Activated B cell treated with CpG ODN at 0.5 μM for 24 hours (primary cell): ENCODE measurements at regions not wholly inside any gene's neighbourhood (a gene's known extent, or its start where the extent isn't known, plus 50 kb on each side); places are given as distances from the start of the nearest gene placed in this dataset.

Experiments used
- ATAC-seq: fragments of 200-7000 bp; cut with Tn5 transposase; one replicate; pipeline ENCODE4 v1.10.0; 2021; ENCODE audit warnings: low read depth, mild to moderate bottlenecking, moderate library complexity
- CTCF ChIA-PET: fragments of 350-600 bp; sonication (Branson Sonifier 250); formaldehyde crosslinking; loops from one replicate; lab custom pipeline; 2021; ENCODE audit warnings: antibody characterized with exemption; lab: Charles Lee
- POLR2A ChIA-PET: fragments of 350-600 bp; sonication (Branson Sonifier 250); formaldehyde crosslinking; loops from one replicate; lab custom pipeline; 2021; ENCODE audit warnings: antibody characterized with exemption; lab: Charles Lee
- DNase-seq: peaks from one replicate; pipeline ENCODE4 v3.0.0; 2022
- H3K27ac Mint-ChIP-seq: one replicate; pipeline ENCODE4 v1.8.0; 2020; ENCODE audit warnings: mixed read lengths
- H3K27me3 Mint-ChIP-seq: one replicate; pipeline ENCODE4 v1.8.0; 2021; ENCODE audit warnings: mixed read lengths
- H3K36me3 Mint-ChIP-seq: one replicate; pipeline ENCODE4 v1.8.0; 2021; ENCODE audit warnings: low read depth, mixed read lengths
- H3K4me1 Mint-ChIP-seq: one replicate; pipeline ENCODE4 v1.8.0; 2021; ENCODE audit warnings: mixed read lengths
- H3K4me3 Mint-ChIP-seq: one replicate; pipeline ENCODE4 v1.8.0; 2020; ENCODE audit warnings: mild to moderate bottlenecking, mixed read lengths
- H3K9me3 Mint-ChIP-seq: one replicate; pipeline ENCODE4 v1.8.0; 2020; ENCODE audit warnings: mixed read lengths
- CTCF ChIP-seq: fragments of 200-600 bp; IDR thresholded peaks from one replicate; pipeline ENCODE4 v1.8.0; 2022; ENCODE audit warnings: antibody characterized with exemption, mild to moderate bottlenecking
- intact Hi-C: fragments of 100-400 bp; cut with micrococcal nuclease; formaldehyde crosslinking; loops from one replicate; pipeline ENCODE4 v1.15.1; 2024

DNA sequence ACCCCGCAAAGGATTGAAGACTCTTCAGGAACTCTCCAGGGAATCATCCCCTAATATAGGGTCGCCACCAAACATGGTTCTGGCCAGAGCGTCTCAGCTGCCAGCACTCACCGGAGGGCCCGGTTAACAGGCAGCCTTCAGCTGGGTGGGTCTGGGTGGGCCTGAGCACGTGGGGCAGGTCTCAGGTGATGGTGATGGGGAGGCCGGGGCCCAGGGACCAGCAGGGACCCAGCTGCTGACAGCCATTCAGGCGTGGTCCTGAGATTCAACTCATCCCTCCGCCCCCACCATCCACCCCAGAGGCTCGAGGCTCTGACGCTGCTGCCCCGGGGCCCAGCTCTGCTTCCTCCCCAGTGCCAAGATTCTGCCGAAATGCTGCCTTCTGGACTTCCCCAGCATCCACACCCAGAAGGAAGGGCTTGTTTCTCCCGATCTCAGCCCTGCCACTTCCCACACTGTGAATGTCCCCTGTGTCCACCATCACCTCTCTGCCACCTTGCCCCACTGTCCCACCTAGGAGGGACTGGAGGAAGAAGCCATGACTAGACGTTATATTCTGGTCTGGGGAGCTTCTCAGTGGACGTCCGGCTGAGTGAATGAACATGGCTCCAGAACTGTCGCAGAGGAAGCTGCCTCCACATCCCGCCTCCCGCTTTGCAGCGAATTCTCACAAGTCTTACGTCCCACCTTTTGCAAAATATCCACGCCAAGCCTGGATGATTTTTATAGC is 294.2 kb upstream of the SALL3 start:
- intact Hi-C loops = no loop called here
- ATAC-seq = no peak
- H3K4me3 Mint-ChIP-seq = no peak overlapping the region
- ChIA-PET POLR2A (no interaction called here), CTCF (no interaction called here)
- H3K27ac Mint-ChIP-seq = no peak overlapping the region
- H3K27me3 Mint-ChIP-seq = no peaks in the 10 kb centered on the region
- H3K9me3 Mint-ChIP-seq = no peaks in the 10 kb centered on the region
- H3K4me1 Mint-ChIP-seq = no peaks in the 10 kb centered on the region
- no peak for TF ChIP-seq CTCF
- H3K36me3 Mint-ChIP-seq = no peaks in the 10 kb centered on the region
- no peak for DNase-seq

- ATAC-seq = no peak
- intact Hi-C loops = no loop called here
These were observed 293.6 kb upstream of the SALL3 start for GRCh38 chr18:78685980-78686530.

DNA sequence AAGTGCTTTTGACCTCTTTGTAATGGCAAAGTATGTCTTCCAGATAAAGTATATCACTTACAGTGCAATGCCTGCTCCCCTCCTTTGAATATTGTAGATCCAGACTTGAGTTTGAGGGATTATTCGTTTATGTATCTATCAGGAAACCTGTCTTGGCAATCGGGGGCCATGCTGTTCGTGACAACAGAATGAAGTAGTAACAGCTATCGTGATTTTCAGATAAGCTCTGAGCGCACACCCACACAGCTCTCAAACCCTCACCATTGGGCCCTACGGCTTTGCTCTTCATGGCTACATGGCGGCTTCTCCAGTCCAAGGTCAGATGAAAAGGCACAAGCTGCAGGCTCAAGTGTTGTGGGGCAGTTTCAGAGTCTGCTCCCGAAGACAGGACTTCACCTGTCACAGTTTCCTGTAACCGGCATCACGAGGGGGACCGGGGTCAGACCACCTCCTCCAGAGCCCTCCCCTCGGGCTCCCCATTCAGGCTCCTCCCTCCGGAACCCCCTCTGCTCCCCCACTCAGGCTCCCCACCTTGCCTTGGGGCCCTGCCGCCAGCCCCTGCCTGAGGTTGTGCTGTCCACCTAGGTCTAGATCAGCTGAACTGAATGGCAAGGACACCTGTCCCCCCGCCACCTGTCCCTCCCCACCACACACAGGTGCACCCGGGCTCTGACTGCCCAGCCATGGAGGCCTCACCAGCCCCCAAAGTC is 292.5 kb upstream of the SALL3 start:
- Mint-ChIP-seq H3K9me3 (no peaks in the 10 kb centered on the region), H3K27ac (no peak overlapping the region), H3K36me3 (no peaks in the 10 kb centered on the region), H3K4me1 (no peaks in the 10 kb centered on the region), H3K27me3 (no peaks in the 10 kb centered on the region), H3K4me3 (no peak overlapping the region)
- ATAC-seq (no peak), DNase-seq (no peak)
- ChIA-PET POLR2A (no interaction called here), CTCF (no interaction called here)
- TF ChIP-seq CTCF = no peak
- intact Hi-C loops = no loop called here

More at GRCh38 chr18:78685980-78686530, 293.6 kb upstream of the SALL3 start:
- no peak for DNase-seq
- POLR2A ChIA-PET = no interaction called here
- TF ChIP-seq CTCF = no peak
- Mint-ChIP-seq H3K4me1 (no peaks in the 10 kb centered on the region), H3K9me3 (no peaks in the 10 kb centered on the region), H3K4me3 (no peak overlapping the region), H3K27ac (no peak overlapping the region), H3K27me3 (no peaks in the 10 kb centered on the region), H3K36me3 (no peaks in the 10 kb centered on the region)
- CTCF ChIA-PET = no interaction called here

DNA sequence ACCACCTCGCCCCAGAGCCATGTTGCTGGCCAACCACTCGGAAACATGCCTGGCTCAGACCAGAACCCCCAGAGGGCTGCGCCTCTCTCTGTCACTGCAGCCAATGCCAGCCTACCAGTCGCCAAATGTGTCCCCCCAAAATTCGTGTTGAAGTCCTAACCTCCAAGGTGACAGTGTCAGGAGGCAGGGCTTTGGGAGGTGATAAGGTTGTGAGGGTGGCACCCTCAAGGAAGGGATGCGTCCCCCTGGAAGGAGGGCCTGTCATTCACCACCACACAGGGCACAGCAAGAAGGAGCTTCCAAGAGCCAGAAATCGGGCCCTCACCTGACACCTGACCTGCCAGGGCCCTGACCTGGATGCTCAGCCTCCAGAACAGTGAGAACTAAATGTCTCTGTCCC is 291.9 kb upstream of the SALL3 start:
- POLR2A ChIA-PET = no interaction called here

More for the DNA sequence above, 291.9 kb upstream of the SALL3 start:
- Mint-ChIP-seq H3K4me1 (no peaks in the 10 kb centered on the region), H3K4me3 (no peak overlapping the region), H3K27ac (no peak overlapping the region), H3K9me3 (no peaks in the 10 kb centered on the region), H3K36me3 (no peaks in the 10 kb centered on the region), H3K27me3 (no peaks in the 10 kb centered on the region)
- DNase-seq (no peak), ATAC-seq (no peak)
- no peak for TF ChIP-seq CTCF
- intact Hi-C loops = no loop called here
- CTCF ChIA-PET = no interaction called here
